CD4-positive, alpha-beta T cell treated with Interleukin-15 for 1 hour (primary cell): ENCODE measurements at regions not wholly inside any gene's neighbourhood (a gene's known extent, or its start where the extent isn't known, plus 50 kb on each side); places are given as distances from the start of the nearest gene placed in this dataset.
"Not testable (repeated sequence)": the region's sequence is repeated elsewhere in the genome, so short reads cannot be mapped to it uniquely, and the experiment has no call there.

Experiments used
- DNase-seq: peaks from one replicate; pipeline ENCODE4 v3.0.0-alpha.2; 2020

DNA sequence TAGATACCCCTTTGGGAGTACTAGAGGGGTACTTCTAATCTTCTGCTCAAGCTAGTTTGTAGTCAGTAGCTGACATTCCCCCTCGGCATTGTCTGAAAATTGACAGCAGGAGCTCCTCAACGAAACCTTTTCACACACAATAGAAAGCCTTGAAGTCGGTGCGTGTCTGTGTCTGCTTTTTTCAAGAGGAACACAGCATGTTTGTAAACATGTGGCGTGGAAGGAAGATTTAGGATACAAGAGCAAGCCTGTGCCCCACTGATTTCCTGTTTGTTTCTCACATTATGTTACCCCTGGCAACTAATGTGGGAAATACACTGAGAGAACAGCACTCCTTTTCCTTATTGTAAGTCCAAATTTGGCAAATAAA is 252.6 kb downstream of the ANKRD50 start:
- DNase-seq: no peak

DNA sequence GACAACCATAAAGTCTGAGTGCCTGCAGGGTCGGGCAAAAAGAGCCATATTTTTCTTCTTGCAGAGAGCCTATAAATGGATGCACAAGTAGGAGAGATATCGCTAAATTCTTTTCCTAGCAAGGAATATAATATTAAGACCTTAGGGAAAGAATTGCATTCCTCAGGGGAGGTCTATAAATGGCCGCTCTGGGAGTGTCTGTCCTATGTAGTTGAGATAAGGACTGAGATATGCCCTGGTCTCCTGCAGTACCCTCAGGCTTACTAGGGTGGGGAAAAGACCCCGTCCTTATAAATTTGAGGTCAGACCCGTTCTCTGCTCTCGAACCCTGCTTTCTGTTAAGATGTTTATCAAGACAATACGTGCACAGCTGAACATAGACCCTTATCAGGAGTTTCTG is 250.9 kb downstream of the ANKRD50 start:
- not testable (repeated sequence) for DNase-seq

DNA sequence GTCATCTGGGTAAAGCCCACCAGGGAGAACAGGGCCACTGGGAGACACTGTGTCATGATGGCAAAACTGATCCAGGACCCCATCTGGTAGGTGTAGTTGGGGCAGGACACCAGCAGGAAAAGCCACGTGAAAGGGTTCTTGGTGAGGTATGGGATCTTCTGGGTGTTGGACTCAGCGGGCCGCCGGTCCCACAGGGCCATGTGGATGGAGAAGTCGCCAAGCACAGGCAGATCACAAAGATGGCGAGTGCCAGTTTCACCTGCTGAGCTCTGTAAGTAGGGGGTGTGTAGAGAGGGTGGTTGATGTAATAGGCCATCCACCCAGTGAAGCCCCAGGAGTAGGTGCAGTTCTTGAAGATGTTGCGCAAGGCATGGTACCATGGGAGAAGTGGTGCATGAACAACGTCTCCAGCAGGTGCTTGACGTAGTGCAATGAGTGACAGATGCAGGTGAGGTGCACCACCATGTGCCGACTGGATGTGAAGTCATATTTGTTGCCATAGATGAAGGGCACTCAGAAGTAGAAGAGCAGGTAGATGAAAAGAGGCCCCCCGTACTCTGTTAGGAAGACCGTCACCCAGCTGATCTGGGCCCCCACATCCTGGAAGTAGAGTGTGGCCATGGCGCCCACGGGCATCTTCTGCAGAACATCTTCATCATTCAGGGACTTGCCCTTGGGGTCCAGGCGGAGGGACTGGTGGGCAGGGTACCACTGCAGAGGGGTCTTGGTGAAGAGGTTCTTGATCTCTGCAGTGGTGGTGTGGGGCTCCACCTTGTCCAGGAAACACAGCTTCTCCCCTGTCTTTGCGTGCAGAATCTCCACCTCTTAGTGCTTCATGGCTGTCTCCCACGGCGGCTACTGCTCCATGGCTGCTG is 249.3 kb downstream of the ANKRD50 start:
- DNase-seq: no peak

DNA sequence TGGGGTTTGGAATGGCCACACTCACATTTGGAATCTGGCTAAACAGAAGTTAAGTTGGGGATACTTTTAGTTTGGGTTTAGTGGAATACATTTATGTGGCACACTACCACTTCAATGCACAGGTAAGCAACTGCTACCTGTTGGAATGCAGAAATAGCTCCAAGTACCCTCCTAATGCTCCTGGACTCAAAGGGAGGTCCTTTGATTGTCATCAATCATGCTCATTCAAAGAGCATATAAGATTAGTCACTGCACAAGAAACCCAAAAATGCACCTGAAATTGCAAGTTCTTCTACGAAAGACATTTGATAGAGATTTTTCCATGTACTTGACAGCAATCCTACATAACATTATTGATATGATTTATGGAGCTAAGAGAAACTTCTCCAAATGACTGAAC is 247.7 kb downstream of the ANKRD50 start:
- no peak for DNase-seq

DNA sequence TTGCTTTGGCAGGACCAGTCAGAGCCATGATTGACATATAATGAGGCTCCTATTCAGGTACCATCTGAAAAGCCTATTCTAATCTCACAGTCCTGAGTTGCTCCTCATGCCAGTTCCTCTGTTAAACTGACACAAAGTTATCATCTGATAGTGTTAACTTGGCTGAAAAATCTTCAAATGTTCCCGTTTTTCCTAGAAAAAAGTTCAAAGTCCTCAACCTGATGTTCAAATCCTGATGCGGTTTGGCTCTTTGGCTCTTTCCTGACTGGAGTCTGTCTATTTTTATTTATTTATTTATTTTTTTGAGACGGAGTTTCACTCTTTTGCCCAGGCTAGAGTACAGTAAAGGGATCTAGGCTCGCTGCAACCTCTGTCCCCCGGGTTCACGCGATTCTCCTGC is 244.2 kb downstream of the ANKRD50 start:
- no peak for DNase-seq

DNA sequence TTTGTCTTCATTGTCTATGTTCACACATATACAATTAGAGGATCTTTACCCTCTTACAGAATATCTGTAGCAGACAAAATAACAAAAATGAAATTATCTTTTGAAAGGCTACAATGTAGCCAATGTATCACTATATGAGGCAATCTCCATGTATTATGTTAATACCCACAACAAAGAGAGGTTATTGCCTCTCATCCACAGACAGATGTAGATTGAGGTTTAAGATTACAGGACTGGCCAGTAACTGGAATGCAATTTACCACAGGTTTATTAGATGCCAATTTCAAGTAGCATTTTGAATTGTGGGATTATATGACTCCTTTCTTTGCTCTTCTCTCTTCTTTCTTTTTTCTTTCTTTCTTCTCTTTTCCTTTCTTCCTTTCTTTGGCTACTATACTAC is 242.6 kb downstream of the ANKRD50 start:
- DNase-seq: no peak

DNA sequence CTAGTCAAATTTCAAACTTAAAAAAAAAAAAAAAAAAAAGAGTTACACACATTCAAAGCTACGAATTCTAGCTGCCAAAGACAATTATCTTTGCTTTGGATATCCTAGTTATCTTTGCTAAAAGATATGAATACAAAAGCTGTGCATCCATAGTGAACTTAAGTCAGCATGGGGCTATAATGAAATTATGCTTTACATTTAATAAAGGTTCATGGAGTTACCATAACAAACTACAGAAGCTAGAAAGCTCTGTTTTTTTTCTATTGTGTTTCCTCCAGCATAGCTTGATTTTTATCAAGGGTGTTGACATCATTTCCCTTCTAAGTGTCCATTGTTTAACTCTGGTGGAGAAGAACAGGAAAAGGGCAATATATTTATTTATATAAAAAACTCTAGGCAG is 234.1 kb downstream of the ANKRD50 start:
- no peak for DNase-seq

DNA sequence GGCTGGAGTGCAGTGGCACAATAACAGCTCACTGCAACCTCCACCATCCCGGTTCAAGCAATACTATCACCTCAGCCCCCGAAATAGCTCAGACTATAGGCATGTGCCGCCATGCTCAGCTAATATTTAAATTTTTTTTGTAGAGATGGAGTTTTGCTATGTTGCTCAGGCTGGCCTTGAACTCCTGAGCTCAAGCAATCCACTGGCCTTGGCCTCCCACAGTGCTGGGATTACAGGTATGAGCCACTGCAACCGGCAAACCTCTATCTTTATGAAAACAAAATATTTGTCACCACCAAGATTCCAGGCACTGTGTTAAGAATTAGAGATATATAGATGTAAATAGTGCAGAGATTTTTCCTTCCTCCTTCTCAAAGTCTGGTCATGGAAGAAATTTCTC is 232.5 kb downstream of the ANKRD50 start:
- DNase-seq: no peak

DNA sequence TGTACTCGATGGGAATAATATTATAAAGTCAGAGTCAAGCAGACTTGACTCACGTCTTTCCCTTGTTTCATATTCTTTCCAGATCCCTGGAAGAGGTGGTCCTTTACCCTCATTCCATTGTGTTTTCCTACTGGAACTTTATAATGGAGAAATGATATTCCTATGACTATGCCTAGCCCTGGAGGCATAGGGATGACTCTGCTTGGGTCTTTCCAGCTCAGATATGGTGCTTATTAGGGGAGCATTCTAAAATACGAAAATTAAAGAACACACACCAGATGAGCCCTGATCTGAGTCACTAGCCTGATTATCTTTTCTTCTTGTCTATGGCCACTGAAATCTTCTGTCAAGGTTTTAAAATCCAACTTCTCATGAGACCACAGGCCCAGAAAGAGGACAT is 231.4 kb downstream of the ANKRD50 start:
- DNase-seq: no peak

DNA sequence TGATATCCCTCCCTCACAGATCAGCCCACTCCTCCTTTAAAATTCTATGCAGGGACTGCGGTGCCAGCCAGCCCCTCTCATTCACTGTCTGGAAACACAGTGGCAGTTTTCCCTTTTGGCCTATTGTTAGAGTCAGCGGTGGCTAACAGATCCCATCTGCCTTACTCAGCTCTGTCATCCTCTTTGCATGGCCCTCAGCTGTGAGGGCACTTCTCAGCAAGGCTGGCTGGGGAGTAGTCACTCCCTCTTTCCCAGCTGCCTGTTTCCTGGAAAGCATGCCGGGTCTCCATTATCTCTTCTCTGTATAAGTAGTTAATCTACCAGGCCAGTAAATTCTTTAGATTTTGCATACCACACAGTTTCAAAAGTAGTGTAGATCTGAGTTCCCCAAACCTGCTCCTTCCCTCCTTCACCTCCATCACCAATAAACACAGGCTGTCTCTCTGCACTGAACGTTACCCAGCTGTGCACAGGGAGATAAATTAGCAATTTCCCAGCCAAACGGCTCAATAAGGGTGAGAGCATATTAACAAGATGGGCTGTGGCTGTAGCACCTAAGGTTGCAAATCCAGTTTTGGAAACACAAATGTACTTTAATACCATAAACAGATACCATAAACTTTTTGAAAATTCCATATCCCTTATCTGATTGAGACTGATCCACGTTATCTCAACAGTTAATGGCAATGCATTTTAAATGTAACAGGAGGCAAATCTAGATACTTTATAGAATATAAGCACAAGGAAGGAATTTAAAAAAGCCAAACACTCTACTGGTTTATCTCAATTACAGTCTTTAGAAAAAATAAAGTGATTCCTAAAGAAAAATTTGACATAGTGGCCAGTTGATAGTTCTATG is 229.3 kb downstream of the ANKRD50 start:
- DNase-seq: no peak

DNA sequence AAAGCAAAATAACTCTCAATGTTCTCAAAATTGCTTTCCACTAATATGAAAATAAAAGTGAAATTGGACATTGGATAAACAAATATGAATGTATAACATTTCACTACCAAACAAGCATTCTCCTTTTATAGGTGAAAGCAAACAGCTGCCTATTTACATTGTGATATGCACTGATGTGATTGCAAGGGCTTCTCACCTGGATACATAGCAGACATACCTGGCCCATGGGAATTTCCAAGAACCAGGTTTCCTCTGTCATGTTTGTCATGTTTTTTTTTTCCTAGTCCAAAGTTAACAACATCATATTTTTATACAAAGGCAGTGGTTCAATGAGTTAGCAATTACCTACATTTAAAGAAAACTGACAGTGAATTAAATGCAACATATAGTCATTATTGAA is 228.5 kb downstream of the ANKRD50 start:
- DNase-seq: no peak

DNA sequence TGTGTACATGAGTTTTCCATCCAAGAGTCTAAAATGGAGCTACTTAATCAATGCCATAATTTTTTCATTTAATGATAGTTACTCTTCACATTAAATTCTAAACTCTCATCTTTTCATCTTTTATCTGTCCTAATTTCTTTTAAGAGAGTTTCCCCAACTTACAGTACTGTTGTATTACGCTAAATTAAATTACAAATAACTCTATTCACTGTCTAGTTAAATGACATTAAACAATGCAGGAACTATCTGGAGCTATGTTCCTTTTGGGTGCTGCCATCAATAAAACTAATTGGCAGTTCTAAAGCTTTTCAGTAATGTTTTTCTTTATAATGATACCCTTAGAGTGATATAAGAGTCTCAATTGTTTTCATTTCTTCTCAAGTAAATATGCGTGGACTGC is 227.6 kb downstream of the ANKRD50 start:
- no peak for DNase-seq

DNA sequence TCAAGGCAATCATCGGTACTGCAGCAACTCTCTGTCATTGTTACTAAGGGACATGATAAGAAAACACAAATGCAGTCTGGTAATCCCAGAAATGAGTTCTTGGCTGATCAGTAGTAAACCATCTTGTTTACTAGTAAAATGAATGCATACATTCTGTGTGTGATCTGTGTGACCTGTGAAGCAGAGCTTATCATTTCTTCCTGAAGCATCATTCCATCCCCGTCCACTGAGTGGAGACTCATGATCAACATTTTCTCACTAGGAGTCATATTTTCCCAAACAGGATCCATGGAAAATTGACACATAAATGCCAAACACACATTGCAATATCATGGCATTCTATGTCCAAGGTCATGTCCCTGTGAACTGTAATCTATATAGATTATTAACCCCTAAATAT is 226.1 kb downstream of the ANKRD50 start:
- no peak for DNase-seq

DNA sequence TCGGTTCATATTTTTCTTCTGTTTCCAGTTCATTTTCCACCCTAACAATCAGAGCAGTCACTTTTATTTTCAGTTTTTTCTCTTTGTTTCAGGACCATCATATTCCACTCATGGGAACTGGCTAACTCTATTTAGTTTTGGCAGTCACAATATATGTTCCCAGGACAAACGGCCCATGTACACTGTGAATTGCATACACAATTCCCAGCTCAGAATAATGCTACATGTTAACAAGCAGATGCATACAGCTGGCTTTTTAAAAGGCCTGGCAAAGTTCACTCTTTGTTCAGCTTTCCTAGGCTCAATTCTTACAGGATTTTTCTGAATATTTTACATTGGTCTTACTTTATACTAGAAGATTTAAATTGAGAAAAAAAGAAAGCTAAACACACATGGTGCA is 224.9 kb downstream of the ANKRD50 start:
- DNase-seq: no peak

DNA sequence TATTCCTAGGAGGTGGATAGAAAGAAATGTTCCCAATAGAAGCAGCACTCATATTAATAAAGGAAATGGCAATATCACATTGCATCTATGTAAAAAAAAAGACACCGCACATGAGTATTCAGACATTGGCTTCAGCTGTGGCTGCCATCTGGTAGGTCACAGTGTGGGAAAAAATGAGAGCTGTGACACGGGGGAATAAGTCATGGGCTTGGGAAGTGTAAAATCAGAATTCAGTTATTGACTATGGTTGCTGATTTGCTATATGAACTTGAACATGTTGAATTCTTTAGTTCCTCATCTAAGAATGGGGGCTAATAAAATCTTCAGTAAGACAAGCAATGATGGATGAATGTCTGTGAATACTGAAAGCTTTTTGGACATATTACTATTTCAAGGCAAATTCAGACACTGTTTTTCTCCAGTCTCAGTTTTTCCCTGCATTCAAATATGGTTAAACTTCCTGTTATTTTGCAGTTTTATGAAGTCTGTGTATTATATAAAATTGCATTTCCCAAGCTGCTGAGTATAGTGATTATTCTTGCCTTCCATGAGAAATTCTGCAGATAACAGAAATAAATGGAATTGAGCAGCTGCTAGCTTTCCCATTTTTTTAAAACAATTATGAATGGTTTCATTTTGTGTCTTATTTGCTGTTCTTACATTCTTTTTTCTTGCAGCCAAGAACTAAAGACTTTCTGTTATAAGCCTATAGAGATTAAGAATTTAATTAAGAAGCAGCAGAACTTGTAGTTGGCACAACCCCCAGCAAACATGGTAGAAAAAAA is 221.0 kb downstream of the ANKRD50 start:
- no peak for DNase-seq

DNA sequence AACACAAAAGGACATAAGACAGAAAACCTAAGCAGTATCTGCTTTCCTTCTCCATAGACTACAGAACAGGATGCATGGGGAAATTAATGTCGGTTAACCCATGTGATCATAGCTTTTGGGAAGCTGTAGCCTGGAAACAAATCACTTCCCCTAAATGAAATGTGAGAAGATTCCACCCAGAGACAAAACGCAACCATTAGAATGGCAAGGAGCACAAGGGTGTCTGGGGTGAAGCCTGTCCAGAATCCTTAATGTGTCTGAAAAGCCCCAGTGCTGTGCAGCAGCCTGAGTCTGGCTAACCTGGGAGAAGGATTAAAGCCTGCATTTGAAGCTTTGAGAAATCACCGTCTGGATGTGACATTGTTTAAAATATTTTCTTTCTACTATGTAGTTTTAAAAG is 213.3 kb downstream of the ANKRD50 start:
- no peak for DNase-seq

DNA sequence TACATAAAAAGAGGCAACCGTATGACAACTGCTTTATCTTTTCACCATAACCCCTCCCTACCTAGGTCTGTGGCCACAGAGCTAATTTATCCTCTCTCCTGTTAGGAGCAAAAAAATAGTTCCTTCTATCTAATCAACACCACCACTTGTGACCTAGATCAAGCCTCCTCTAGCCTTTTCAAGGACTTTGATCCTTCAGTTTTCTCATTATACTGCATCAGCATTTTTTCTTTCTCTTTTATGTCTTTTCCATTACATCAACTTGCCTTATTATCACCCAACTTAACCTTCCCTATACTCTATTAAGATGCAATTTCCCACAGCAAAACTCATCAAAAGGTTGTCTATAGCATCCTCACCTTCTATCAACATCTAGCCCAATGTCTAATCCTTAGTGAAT is 211.0 kb downstream of the ANKRD50 start:
- DNase-seq: no peak

DNA sequence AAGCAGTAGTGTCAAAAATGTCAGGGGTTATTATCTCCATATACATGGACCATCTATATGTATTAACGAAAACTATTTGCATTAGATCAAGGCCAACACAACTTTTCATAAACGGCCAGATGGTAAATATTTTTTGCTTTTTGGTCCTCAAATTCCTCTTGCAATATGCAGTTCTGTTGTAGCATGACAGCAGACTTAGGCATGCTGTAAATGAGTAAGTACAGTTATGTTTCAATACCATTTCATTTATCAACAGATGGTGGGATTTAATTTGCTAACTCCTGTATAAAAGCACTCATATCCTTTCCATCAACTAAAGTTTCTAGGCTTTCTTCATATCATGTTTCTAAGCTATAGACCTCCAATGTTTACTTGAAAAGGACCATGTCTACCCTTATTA is 208.1 kb downstream of the ANKRD50 start:
- no peak for DNase-seq

DNA sequence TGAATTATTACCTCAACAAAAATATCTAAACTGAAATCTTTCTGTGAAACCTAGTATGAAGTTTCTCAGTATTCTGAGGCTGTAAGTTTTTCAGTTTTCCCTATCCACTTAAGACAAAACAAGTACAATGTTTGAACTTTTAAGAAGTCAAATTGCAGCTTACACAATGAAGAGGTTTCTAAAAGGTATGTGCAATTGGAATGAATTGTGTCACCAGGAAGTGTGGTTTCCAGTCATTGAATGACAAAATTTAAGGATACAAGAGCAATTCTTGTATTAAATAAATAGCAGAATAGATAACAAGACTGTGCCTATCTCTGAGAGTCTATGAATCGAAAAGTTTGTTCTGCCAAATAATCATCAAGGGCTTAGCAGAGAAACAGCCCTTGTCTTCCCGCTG is 207.3 kb downstream of the ANKRD50 start:
- no peak for DNase-seq

DNA sequence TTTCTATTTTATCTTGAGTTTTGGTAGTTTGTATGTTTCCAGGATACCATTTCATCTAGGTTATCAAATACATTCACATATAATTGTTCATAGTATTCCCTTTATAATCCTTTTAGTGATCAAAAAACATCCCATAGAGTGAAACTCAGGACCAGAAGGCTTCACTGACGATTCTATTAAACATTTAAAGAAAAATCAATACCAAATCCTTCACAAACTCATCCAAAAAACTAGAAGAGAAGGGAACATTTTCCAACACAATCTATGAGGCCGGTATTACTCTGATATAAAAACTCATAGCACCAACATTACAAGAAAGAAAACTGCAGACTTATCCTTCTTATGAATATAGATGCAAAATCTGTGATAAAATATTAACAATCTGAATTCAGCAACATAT is 203.4 kb downstream of the ANKRD50 start:
- no peak for DNase-seq

DNA sequence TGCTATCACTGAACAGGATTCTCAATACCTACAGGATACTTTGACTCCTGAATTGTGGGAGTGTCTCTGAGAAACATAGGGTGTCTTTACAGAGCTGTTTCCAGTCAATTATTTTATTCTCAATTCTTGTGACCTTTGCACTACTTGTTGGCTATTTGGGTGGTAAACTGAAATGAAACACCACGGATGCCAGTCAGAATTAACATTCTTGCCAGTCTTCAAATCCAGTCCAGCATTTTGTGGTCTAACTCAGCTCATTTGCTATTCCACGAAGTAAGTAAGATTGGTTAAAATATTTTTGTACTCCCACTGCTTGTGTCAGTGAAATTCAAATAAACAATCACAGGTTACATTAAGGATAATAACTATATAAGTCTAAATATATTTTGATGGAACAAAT is 197.9 kb downstream of the ANKRD50 start:
- DNase-seq: no peak

DNA sequence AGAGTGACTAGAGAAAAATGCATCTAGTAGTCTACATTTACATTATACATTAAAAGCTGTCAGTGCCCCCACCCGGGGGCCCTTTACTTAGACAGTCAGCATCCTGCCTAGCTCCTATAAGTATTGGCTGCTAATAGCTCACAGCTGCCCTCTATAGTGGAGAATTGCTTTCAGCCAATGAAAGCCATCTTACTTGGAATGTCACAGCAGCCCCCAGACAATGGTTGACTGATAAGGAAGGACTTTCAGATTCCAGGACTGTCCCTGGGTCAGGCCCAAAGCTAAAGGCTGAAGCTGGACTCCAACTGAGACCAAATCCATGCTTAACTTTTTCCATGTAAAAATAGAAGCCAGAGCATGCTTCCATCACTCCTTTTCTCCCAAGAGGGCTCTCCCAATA is 196.9 kb downstream of the ANKRD50 start:
- no peak for DNase-seq

DNA sequence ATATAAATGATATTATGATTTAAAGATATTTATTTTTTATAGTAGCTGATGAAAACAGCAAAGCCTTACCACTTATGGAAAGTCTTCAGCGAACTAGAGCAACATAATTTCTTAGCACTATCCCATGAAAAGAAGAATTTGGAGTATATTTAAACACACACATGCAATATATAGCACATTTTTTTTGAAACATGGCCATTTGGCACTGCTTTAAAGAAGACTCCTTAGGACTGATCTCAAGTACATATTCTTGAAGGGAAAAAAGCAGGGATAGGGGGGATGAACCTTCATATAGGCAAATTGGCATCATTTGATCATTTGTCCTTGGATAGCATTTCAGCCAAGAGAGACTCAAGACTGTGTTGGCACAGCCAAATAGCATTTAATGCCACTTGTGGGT is 193.3 kb downstream of the ANKRD50 start:
- no peak for DNase-seq

DNA sequence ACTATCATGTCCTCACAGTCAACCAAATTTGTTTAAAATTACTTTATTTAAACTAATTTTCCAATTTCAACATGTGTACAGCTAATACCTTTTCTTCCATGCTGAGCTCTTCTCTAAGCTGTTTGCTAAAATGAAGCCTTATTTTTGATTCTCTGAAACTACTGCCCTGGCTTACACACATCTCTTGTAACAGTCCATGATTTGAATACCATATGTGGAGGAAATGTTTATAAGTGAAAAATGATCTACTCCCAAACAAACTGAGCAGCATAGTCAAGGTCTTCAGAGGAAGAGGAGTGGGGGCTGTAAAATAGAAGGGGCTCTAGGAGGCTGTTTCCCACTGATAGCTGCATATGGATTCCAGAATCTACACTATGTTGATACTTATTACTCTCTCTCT is 188.7 kb downstream of the ANKRD50 start:
- no peak for DNase-seq
